ENCODE measurements at regions not wholly inside any gene's neighbourhood (a gene's known extent, or its start where the extent isn't known, plus 50 kb on each side); places are given as distances from the start of the nearest gene placed in this dataset.

DNA sequence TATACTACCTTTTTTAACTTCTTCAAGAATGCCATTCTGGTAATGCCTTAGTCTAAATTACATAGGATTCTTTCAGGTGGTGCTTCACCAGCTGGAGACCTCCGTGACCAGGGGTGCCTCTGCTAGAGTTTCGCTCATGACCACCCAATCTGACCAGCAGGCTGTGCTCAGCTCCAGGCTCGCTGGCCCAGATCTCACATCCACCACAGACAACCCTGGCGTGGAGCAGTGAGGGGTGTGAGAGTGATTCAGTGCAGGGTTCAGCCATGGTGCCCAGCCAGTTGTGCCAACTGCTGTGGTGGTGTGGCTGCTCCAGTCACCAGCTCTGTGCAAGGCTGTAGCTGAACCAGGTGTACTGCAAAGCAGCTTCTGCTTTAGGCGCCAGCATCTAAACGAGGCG is 198.6 kb downstream of the MMUT start:
- peaks cover 4% of the 10 kb centered on the region for H3K9me3 Mint-ChIP-seq
- H3K27me3 Mint-ChIP-seq = no peaks in the 10 kb centered on the region
- H3K27ac Mint-ChIP-seq = no peak overlapping the region
- no peaks in the 10 kb centered on the region for H3K4me1 Mint-ChIP-seq
- no peaks in the 10 kb centered on the region for H3K36me3 Mint-ChIP-seq (ENCODE audit: low read depth)
- DNase-seq = no peak
- ATAC-seq (ENCODE audit: low read depth) = no peak
- intact Hi-C loops (cut with micrococcal nuclease) = no loop called here
- ChIA-PET POLR2A (no interaction called here), CTCF (no interaction called here)
- no peak overlapping the region for H3K4me3 Mint-ChIP-seq
- TF ChIP-seq, protein P1, sequence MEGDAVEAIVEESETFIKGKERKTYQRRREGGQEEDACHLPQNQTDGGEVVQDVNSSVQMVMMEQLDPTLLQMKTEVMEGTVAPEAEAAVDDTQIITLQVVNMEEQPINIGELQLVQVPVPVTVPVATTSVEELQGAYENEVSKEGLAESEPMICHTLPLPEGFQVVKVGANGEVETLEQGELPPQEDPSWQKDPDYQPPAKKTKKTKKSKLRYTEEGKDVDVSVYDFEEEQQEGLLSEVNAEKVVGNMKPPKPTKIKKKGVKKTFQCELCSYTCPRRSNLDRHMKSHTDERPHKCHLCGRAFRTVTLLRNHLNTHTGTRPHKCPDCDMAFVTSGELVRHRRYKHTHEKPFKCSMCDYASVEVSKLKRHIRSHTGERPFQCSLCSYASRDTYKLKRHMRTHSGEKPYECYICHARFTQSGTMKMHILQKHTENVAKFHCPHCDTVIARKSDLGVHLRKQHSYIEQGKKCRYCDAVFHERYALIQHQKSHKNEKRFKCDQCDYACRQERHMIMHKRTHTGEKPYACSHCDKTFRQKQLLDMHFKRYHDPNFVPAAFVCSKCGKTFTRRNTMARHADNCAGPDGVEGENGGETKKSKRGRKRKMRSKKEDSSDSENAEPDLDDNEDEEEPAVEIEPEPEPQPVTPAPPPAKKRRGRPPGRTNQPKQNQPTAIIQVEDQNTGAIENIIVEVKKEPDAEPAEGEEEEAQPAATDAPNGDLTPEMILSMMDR (IDR thresholded peaks at IDR 0.05) = no peak

DNA sequence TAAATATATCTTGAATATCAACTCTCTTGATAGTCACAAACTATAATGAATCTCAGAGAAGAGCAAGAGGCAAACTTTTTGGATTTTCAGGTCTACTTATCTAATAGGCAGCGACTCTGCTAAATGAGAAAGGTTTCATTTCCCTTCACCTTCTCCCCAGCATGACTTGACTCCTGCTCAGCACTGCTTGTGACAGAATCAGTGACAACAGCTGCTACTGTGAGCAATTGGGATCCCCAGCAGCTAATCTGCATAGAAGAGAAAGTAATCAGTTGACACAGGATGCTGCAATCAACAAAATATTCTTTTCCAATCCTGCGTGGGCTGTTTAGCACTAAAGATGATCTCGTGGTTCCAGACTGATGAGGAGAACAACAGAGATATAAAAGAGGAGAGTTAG is 205.5 kb downstream of the MMUT start:
- intact Hi-C loops (cut with micrococcal nuclease) = no loop called here
- ChIA-PET CTCF (no interaction called here), POLR2A (no interaction called here)
- Mint-ChIP-seq H3K27me3 (no peaks in the 10 kb centered on the region), H3K9me3 (peaks cover 9% of the 10 kb centered on the region), H3K4me1 (no peaks in the 10 kb centered on the region), H3K4me3 (no peak overlapping the region), H3K27ac (no peak overlapping the region), H3K36me3 (ENCODE audit: low read depth) (no peaks in the 10 kb centered on the region)
- ATAC-seq (ENCODE audit: low read depth) = no peak
- DNase-seq = no peak
- TF ChIP-seq, protein P1 (IDR thresholded peaks at IDR 0.05) = no peak

DNA sequence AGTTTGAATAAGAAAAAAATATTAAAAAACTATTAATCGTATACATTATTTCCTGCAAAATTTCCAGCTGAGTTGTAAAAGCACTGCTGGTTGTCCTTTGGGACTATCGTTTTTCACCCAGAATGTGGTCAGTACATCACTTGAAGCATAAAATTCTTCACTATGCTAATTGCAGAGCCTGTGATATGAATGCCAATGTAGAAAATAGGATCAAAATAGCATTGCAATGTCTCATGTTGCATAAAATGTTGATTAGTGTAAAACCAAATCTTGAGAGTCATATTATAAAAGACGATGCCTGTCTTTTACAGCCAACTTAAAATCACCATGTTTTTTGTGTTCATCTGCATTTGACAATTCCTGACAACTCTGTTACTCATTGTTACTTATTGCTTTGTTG is 207.7 kb downstream of the MMUT start:
- intact Hi-C loops (cut with micrococcal nuclease) = no loop called here
- ATAC-seq (ENCODE audit: low read depth) = no peak
- Mint-ChIP-seq H3K9me3 (peaks cover 5% of the 10 kb centered on the region), H3K36me3 (ENCODE audit: low read depth) (no peaks in the 10 kb centered on the region), H3K4me3 (no peak overlapping the region), H3K27me3 (no peaks in the 10 kb centered on the region), H3K27ac (no peak overlapping the region), H3K4me1 (no peaks in the 10 kb centered on the region)
- ChIA-PET CTCF (no interaction called here), POLR2A (no interaction called here)
- TF ChIP-seq, protein P1 (IDR thresholded peaks at IDR 0.05) = no peak
- no peak for DNase-seq

DNA sequence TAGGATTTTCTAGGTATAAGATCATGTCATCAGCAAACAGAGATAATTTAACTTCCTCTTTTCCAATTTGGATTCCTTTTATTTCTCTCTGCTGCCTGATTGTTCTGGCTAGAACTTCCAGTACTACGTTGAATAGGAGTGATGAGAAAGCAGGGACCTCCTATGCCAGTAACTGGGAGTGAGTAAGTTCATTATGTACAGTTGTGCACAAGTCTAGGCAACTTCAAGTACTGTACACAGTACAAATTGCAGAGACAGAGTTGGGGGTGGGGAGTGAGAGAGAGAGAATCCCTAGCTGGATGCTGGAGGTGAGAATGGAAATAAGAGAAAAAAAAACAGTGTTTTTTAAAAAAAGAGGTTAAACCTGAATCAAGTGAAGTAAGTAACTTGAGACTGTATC is 210.2 kb downstream of the MMUT start:
- Mint-ChIP-seq H3K27me3 (no peaks in the 10 kb centered on the region), H3K4me1 (no peaks in the 10 kb centered on the region), H3K9me3 (peaks cover 9% of the 10 kb centered on the region), H3K4me3 (no peak overlapping the region), H3K27ac (no peak overlapping the region), H3K36me3 (ENCODE audit: low read depth) (no peaks in the 10 kb centered on the region)
- TF ChIP-seq, protein P1 (IDR thresholded peaks at IDR 0.05) = no peak
- POLR2A ChIA-PET = no interaction called here
- intact Hi-C loops (cut with micrococcal nuclease) = no loop called here
- CTCF ChIA-PET = no interaction called here
- ATAC-seq (ENCODE audit: low read depth) (no peak), DNase-seq (no peak)

DNA sequence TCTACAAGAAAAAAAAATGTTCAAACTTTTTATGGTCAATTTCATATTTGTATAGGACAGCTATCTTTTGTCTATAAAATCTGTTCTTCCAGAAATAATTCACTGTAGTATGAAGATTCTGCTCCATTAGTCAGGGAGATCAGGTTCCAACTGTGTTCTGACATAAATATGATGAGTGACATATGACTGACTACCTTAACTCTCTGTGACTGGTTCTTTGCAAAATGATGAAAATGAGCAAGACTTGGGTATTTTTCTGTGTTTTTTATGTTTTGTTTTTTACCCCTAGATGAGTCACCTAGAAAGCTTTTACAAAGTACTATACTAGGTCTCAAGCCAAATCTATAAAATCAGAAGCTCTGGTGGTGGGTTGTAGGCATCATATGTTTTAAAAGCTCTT is 229.6 kb downstream of the MMUT start:
- CTCF ChIA-PET = no interaction called here

More for the DNA sequence above, 229.6 kb downstream of the MMUT start:
- no peak overlapping the region for H3K4me3 Mint-ChIP-seq
- no peaks in the 10 kb centered on the region for H3K27me3 Mint-ChIP-seq
- ATAC-seq (ENCODE audit: low read depth) (no peak), DNase-seq (no peak)
- H3K9me3 Mint-ChIP-seq = peaks cover 23% of the 10 kb centered on the region
- POLR2A ChIA-PET = no interaction called here
- H3K27ac Mint-ChIP-seq = no peak overlapping the region
- TF ChIP-seq, protein P1 (IDR thresholded peaks at IDR 0.05) = no peak
- intact Hi-C loops (cut with micrococcal nuclease) = no loop called here
- H3K36me3 Mint-ChIP-seq (ENCODE audit: low read depth) = no peaks in the 10 kb centered on the region
- H3K4me1 Mint-ChIP-seq = no peaks in the 10 kb centered on the region
